HL-60 (cell line): ENCODE measurements at regions not wholly inside any gene's neighbourhood (a gene's known extent, or its start where the extent isn't known, plus 50 kb on each side); places are given as distances from the start of the nearest gene placed in this dataset.

Experiments used
- DNase-seq, 2 experiments: peaks; one replicate each; pipeline ENCODE4 v3.0.0-alpha.2; 2010 to 2020; ENCODE audit warnings: low read depth in 1 of 2, low spot score in 1 of 2
- H3K27ac ChIP-seq: fragments of 250-450 bp; sonication (Bioruptor Pico); replicated peaks from 2 replicates; pipeline ENCODE4 v1.5.1; 2020; ENCODE audit warnings: mild to moderate bottlenecking, moderate library complexity
- H3K27me3 ChIP-seq: fragments of 250-450 bp; sonication (Bioruptor Pico); 2 replicates; pipeline ENCODE4 v1.5.1; 2021; ENCODE audit warnings: mild to moderate bottlenecking, moderate library complexity; ENCODE audit not compliant: insufficient read depth, poor library complexity, severe bottlenecking
- H3K4me3 ChIP-seq: replicated peaks from 2 replicates; pipeline ENCODE4 v1.5.1; 2011; ENCODE audit warnings: mild to moderate bottlenecking, control low read depth, low read length; ENCODE audit not compliant: insufficient read depth
- CTCF ChIP-seq: IDR thresholded peaks from one replicate; pipeline ENCODE4 v1.5.1; 2011; ENCODE audit warnings: low read length, control low read depth, inconsistent platforms; ENCODE audit not compliant: insufficient read depth
- GABPA ChIP-seq: IDR thresholded peaks from 2 replicates; pipeline ENCODE4 v1.6.1; 2012; ENCODE audit warnings: low read depth
- POLR2AphosphoS5 ChIP-seq: IDR thresholded peaks from 2 replicates; pipeline ENCODE4 v1.6.1; 2012; ENCODE audit warnings: low read depth
- REST ChIP-seq: IDR thresholded peaks from 2 replicates; pipeline ENCODE4 v1.6.1; 2012; ENCODE audit warnings: low read depth; ENCODE audit not compliant: insufficient replicate concordance
- SPI1 ChIP-seq: IDR thresholded peaks from 2 replicates; pipeline ENCODE4 v1.6.1; 2012; ENCODE audit warnings: low read depth, mild to moderate bottlenecking, borderline replicate concordance

- TF ChIP-seq REST = no peak
- TF ChIP-seq CTCF = no peak
- no peak for TF ChIP-seq POLR2AphosphoS5
- TF ChIP-seq SPI1 = no peak
- no peak for TF ChIP-seq GABPA
- H3K27ac ChIP-seq = no peak overlapping the region
- no peak for DNase-seq
- peaks cover 6% of the 10 kb centered on the region for H3K27me3 ChIP-seq
- no peak overlapping the region for H3K4me3 ChIP-seq
Observed at GRCh38 chr7:18081617-18082016, 54.0 kb upstream of the PRPS1L1 start.

GRCh38 chr7:18082169-18082568 lies 54.5 kb upstream of the PRPS1L1 start:
- TF ChIP-seq REST = no peak
- DNase-seq = no peak
- peaks cover 10% of the 10 kb centered on the region for H3K27me3 ChIP-seq
- H3K4me3 ChIP-seq = no peak overlapping the region
- H3K27ac ChIP-seq = no peak overlapping the region

GRCh38 chr7:18086165-18087025 lies 58.7 kb upstream of the PRPS1L1 start:
- peak in 1 of 2 experiments; percentile 9 for DNase-seq
- H3K27me3 ChIP-seq = peaks cover 23% of the 10 kb centered on the region
- TF ChIP-seq REST (no peak), CTCF (no peak), SPI1 (no peak), POLR2AphosphoS5 (no peak), GABPA (no peak)
- no peak overlapping the region for H3K27ac ChIP-seq
- H3K4me3 ChIP-seq = peak overlapping the region; percentile 76
